HG02943 (cell line): ENCODE measurements at regions not wholly inside any gene's neighbourhood (a gene's known extent, or its start where the extent isn't known, plus 50 kb on each side); places are given as distances from the start of the nearest gene placed in this dataset.
A peak's percentile ranks its signal among the peaks of the same experiment; 100 is the strongest.

Experiments
- ATAC-seq: cut with Tn5 transposase; IDR thresholded peaks from one replicate; pipeline ENCODE4 v1.9.1; 2021; ENCODE audit warnings: mild to moderate bottlenecking, low read depth, moderate library complexity; ENCODE audit not compliant: unreplicated experiment

- no peak for ATAC-seq
Observed at GRCh38 chr16:56094231-56094630, 97.1 kb upstream of the GNAO1 start.

GRCh38 chr16:56093055-56093454 lies 98.2 kb upstream of the GNAO1 start:
- no peak for ATAC-seq

DNA sequence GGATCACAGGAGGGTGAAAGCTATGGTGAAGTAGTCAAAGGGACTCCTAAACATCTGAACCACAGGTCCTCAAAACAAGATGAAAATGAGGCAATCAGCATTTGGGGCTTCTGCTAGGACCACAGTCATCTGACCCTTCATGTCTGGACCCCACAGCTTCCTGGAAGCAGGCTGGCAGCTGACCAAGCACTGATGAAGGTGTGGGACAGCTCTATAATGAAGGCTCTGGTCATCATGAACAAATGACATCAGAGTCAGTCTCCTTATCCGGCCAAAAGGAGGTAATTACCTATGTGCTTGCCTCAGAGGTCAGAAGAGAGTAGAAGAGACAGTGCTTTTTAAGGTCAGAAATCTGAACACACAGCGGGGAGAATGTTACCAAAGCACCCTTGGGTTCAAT lies 101.2 kb upstream of the GNAO1 start:
- ATAC-seq, result no peak

DNA sequence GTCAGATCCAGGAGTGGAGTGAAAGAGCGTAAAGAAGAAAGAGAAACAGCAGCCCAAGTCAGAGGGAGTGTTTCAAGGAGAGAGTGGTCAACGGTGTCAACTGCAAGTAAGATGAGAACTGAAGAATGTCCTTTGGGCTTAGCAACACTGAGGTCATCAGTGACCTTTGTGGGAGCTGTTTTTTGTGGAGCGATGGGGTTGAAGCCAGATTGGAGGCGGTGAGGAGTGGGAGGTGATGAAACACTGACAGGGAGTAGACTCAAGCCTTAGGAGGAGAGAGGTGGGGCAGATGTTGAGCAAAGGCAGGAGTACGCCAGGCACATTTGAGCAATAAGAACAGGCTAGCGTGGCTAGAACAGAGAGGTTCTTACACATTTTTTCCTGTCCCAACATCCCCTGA lies 103.7 kb upstream of the GNAO1 start:
- ATAC-seq, result no peak

DNA sequence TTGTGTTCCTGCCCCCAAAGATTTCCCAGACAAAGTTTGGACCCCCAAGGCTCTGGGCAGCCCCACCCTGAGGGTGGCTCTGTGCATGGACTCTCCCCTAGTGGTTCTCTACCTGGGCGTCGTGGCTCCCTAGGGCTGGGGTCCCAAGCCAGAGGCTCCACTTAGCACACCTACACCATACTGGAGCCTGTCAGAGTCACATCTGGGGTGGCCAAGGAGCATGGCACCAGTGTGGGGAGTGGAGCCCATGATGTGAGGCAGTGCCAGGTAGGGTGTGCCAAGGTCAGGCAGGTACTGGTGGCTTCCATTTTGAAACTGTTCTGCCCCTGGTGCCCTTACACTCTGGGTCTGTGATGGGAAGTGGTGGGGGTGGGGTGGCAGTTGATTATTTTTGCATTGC lies 109.9 kb upstream of the GNAO1 start:
- ATAC-seq, result no peak

- no peak for ATAC-seq
Observed at GRCh38 chr16:56075732-56076388, 115.4 kb upstream of the GNAO1 start.

DNA sequence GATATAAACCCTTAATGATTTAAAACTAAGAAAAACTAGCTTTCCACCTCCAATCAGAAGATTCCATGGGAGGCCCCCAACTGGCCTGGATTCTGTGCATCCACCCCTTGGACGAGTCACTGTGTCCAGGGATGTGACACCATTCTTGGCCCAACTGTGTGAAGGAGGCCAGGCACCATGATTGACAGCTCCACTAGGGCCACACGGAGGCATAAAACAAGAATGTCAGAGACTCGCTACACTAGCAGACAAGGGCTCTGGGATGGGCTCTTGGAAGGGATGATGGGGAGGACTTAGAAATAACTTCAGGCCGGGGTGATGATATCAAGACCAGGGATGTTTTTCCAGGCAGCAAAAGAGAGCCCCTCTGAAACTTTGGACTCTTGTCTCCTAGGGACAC lies 117.8 kb upstream of the GNAO1 start:
- no peak for ATAC-seq

- no peak for ATAC-seq
Observed at GRCh38 chr16:56072096-56072495, 119.2 kb upstream of the GNAO1 start.

GRCh38 chr16:56068816-56069215 lies 122.5 kb upstream of the GNAO1 start:
- ATAC-seq, result no peak

- ATAC-seq, result no peak
Observed at GRCh38 chr16:56068314-56068713, 123.0 kb upstream of the GNAO1 start.

DNA sequence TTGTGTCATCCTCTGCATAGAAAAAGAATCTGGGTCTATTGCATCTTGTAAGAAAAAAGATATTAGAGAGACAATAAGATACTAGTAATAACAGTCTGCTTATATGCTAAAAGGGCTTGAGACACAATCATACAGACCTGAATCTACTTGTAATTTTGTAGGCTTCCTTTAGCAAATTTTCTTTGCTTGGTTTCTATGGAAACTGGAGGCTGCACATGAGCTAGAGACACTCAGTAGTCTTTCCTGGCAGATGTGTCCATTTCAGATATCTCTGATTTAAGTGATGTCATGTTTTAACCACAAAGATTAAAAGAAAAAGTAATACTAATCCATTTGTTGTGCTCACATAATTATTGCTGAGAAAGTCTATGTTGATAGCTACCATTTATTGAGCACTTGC lies 123.9 kb upstream of the GNAO1 start:
- ATAC-seq, result no peak

GRCh38 chr16:56066617-56067016 lies 124.7 kb upstream of the GNAO1 start:
- no peak for ATAC-seq

GRCh38 chr16:56063111-56063510 lies 128.2 kb upstream of the GNAO1 start:
- ATAC-seq, result no peak

DNA sequence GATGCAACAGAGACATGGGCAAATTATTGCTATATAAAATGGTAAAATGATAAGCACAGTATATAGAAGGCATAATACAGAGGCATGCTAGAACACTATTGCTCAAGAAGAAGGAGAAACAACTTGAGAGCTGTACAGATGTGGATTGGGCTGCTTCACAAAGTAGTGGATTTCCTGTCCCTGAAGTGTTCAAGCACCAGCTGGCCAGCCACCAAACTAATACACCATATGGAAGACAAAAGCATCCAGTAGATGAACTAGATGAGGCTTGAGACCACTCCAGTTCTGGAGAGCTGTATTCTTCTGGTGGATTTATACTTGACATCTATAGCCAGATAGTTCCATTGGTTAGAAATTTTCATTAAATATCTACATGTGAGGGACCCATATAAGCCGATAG lies 134.1 kb upstream of the GNAO1 start:
- no peak for ATAC-seq

GRCh38 chr16:56050916-56051315 lies 140.4 kb upstream of the GNAO1 start:
- no peak for ATAC-seq

- ATAC-seq, result peak; percentile 95
Observed at GRCh38 chr16:56048425-56049105, 142.7 kb upstream of the GNAO1 start.

DNA sequence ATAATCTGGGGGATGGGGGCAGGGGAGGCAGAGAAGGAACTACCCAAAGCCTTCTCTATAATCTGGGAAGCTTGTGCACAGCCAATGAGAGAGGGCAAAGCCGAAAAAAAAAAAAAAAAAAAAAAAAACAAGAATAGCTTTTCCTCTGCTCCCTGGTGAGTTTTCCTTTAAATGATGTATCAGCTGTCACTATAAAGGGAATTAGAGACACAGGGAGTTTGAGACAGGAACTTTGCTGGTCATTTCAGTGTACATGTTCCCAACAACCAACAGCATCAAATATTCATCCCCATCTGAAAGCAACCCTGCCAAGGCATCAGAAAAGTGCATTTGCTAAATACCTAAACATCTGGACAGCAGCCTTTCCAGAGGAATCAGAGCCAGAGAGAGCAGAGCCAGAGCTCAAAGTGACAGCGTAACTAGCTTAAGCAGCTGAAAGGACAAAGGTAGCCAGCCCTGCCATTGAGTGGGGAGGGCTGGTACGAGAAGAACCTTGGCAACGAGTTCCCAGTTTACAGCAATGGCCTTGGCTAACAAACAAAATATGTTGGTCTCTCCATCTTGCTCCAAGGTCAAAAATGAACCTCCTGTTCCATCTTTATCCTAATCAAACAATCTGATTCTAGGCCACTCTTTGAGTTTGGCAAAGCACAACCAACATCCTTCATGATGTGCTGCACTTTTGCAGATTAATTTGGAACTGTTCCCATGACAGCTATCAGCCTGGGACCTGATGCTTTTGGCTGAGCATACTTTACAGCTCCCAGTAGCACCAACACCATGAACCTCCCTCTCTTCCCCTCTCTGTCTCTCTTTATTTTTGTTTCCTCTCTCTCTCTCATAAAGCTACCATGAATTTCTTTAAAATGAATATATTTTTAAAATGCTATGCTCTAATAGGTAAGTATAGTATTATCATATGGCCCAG lies 143.7 kb upstream of the GNAO1 start:
- no peak for ATAC-seq

DNA sequence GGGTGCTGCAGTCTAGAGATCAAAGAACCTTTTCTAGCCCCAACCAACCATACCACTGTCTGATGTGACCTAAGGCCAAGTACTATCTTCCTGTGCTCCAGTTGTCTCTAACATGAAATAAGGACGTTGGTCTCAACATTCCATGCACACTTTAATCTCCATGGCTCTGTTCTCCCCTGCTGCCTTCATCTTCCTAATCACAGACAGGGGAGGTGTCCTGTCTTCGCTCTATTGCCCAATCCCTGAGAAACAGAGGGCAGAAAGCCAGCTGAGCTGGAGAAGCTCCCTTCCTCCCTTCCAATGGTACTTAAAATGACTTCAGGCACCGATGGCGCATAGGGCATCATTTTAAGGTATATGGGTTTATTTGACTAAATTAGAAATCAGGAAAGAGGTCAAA lies 148.9 kb upstream of the GNAO1 start:
- ATAC-seq, result no peak

- no peak for ATAC-seq
Observed at GRCh38 chr16:56041556-56042140, 149.6 kb upstream of the GNAO1 start.

GRCh38 chr16:56038564-56039098 lies 152.7 kb upstream of the GNAO1 start:
- no peak for ATAC-seq

DNA sequence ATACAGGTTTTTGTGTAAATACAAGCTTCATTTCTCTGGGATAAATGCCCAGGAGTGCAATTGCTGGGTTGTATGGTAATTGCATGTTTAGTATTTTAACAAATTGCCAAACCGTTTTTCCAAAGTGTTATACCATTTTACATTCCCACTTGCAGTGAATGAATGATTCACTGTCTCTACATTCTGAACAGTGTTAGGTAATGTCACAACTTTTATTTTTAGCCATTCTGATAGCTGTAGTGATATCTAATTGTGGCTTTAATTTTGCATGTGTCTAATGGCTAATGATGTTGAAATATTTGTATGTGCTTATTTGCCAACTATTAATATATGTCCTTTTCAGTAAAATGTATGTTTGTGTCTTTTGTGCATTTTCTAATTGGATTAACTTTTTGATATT lies 156.9 kb upstream of the CES5A start:
- ATAC-seq, result no peak
